CD4-positive, alpha-beta memory T cell (primary cell): ENCODE measurements at regions not wholly inside any gene's neighbourhood (a gene's known extent, or its start where the extent isn't known, plus 50 kb on each side); places are given as distances from the start of the nearest gene placed in this dataset.

ENCODE experiments used
- CTCF ChIA-PET: fragments of 350-600 bp; sonication (Branson Sonifier 250); formaldehyde crosslinking; loops from one replicate; lab custom pipeline; 2021; ENCODE audit warnings: inconsistent platforms; ENCODE audit not compliant: partially characterized antibody; lab: Charles Lee
- POLR2A ChIA-PET: fragments of 350-600 bp; sonication (Branson Sonifier 250); formaldehyde crosslinking; loops from one replicate; lab custom pipeline; 2021; ENCODE audit not compliant: partially characterized antibody; lab: Charles Lee
- DNase-seq, 5 donors: peaks; one replicate each; pipeline versions ENCODE4 v3.0.0 to v3.0.0-alpha.2; 2020 to 2022; ENCODE audit warnings: mixed read lengths in 1 of 5
- H3K27ac ChIP-seq: one replicate; pipeline ENCODE4 v1.7.0; 2013; ENCODE audit warnings: low read depth, low read length
- H3K27me3 ChIP-seq: 2 replicates; pipeline ENCODE4 v1.7.0; 2013; ENCODE audit warnings: mild to moderate bottlenecking, low read length, moderate library complexity; ENCODE audit not compliant: insufficient read depth
- H3K36me3 ChIP-seq: 2 replicates; pipeline ENCODE4 v1.7.0; 2013; ENCODE audit warnings: mild to moderate bottlenecking, low read length, moderate library complexity; ENCODE audit not compliant: insufficient read depth
- H3K4me1 ChIP-seq: 2 replicates; pipeline ENCODE4 v1.7.0; 2013; ENCODE audit warnings: mild to moderate bottlenecking, low read length, moderate library complexity; ENCODE audit not compliant: insufficient read depth
- H3K4me3 ChIP-seq, 2 donors: one replicate each; pipeline ENCODE4 v1.7.0; 2013; ENCODE audit warnings: low read length in 2 of 2, mild to moderate bottlenecking in 1 of 2
- H3K9me3 ChIP-seq, 2 donors: one replicate each; pipeline ENCODE4 v1.7.0; 2013; ENCODE audit warnings: low read length in 2 of 2, control low read depth in 1 of 2; ENCODE audit not compliant: control insufficient read depth in 1 of 2
- H3K27ac Mint-ChIP-seq, 7 donors: one replicate each; pipeline ENCODE4 v1.8.0; 2020 to 2021; ENCODE audit warnings: mixed read lengths in 7 of 7, mild to moderate bottlenecking in 6 of 7, inconsistent platforms in 3 of 7, moderate library complexity in 3 of 7
- H3K27me3 Mint-ChIP-seq, 2 donors: one replicate each; pipeline ENCODE4 v1.8.0; 2020 to 2021; ENCODE audit warnings: mixed read lengths in 2 of 2
- H3K36me3 Mint-ChIP-seq, 2 donors: one replicate each; pipeline ENCODE4 v1.8.0; 2020 to 2021; ENCODE audit warnings: mixed read lengths in 2 of 2, inconsistent platforms in 1 of 2, mild to moderate bottlenecking in 1 of 2
- H3K4me1 Mint-ChIP-seq, 4 donors: one replicate each; pipeline ENCODE4 v1.8.0; 2020 to 2021; ENCODE audit warnings: mixed read lengths in 4 of 4, mild to moderate bottlenecking in 1 of 4
- H3K4me3 Mint-ChIP-seq, 8 donors: one replicate each; pipeline ENCODE4 v1.8.0; 2020 to 2021; ENCODE audit warnings: mixed read lengths in 8 of 8, mild to moderate bottlenecking in 7 of 8, moderate library complexity in 6 of 8, inconsistent platforms in 3 of 8
- H3K9me3 Mint-ChIP-seq, 8 donors: one replicate each; pipeline ENCODE4 v1.8.0; 2020 to 2021; ENCODE audit warnings: mixed read lengths in 8 of 8, mild to moderate bottlenecking in 5 of 8, inconsistent platforms in 3 of 8, moderate library complexity in 1 of 8
- intact Hi-C: fragments of 100-400 bp; cut with micrococcal nuclease; formaldehyde crosslinking; loops from one replicate; pipeline ENCODE4 v1.15.1; 2023

DNA sequence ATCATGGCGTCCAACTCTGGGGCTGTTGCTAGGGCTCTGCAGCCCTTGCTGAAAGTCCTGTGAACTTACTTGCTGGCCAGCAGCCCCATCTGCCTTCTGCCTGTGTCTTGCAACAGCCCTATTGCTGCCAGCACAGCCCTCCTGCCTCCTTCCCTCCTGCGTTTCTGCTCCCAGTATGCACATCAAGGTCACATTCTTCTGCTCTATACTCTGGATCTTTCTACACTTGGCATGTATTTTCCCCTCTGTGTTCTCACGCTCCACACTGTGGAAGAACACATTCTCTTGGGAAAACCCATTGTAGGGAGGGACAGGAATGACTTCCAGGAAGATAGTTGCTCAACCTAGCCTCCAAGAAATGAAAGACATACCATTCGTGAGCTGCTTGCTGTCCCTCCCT, 80.9 kb upstream of the PHACTR2 start:
- POLR2A ChIA-PET = interaction anchor here (1.2 kb wide), 1 partner anchor 12 kb away, joined by 3 read pairs; no protein-coding TSS in a partner anchor
- Histone ChIP-seq H3K4me1 (peaks cover 24% of the 10 kb centered on the region), H3K27me3 (no peaks in the 10 kb centered on the region), H3K36me3 (no peaks in the 10 kb centered on the region), H3K27ac (no peak overlapping the region), H3K4me3 (no peak overlapping the region), H3K9me3 (no peaks in the 10 kb centered on the region)
- H3K27me3 Mint-ChIP-seq = no peaks in the 10 kb centered on the region
- H3K27ac Mint-ChIP-seq = peak overlapping the region; percentile 11 to 85 (median 58)
- peaks cover 0 to 8% of the 10 kb centered on the region in 2 donors for H3K36me3 Mint-ChIP-seq
- peak overlapping the region in 1 of 8 donors; percentile 27 for H3K4me3 Mint-ChIP-seq
- peaks cover 0 to 6% (median 0%) of the 10 kb centered on the region in 8 donors for H3K9me3 Mint-ChIP-seq
- intact Hi-C loops = no loop called here
- H3K4me1 Mint-ChIP-seq = peaks cover 44 to 74% (median 54%) of the 10 kb centered on the region in 4 donors
- CTCF ChIA-PET = no interaction called here
- DNase-seq = no peak

DNA sequence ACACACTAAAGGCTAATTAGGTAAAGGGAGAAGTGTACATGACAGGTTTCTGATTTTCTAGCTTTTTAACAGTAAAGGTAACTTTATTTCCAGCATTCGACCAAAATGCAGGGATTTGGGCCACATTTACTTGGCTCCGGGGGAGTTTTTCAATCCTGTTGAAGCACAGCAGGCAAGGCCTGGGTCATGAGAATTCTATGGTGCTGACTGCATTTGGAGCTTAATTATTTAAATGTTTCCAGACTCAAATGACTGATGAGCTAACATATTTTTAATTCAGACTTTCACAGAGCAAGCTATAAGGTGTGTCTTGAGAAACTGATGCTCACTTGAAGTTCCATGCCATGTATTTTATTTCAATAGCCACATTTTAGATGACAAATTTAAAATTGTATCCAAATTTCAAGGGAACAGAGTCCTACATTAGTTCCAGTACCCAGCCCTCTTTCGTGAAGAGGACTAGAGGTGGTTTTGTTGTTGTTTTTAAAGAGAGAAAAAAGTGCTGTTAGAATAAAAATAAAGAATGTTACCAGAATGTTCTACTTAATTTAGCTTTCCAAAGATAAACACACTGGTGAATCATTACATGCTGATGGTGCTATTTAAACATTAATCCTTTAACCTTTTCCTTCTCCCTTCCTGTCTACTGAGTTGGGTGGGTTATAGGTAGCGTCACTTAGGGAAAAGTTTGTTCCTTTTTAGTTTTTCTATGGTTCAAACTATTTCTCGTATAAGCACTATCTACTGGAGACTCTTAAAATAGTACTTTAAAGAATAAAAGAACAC, 82.3 kb upstream of the PHACTR2 start:
- Mint-ChIP-seq H3K4me1 (peaks cover 45 to 73% (median 49%) of the 10 kb centered on the region in 4 donors), H3K27me3 (no peaks in the 10 kb centered on the region), H3K4me3 (no peak overlapping the region), H3K9me3 (peaks cover 0 to 6% (median 0%) of the 10 kb centered on the region in 8 donors), H3K27ac (peak overlapping the region in 5 of 7 donors; percentile 22 to 79 (median 67)), H3K36me3 (peaks cover 2 to 13% of the 10 kb centered on the region in 2 donors)
- intact Hi-C loops = no loop called here
- DNase-seq = no peak
- CTCF ChIA-PET = interaction anchor here (0.7 to 1.5 kb wide), 4 partner anchors 8 to 82 kb away, joined by 3 to 6 read pairs (median 3); no protein-coding TSS in a partner anchor
- Histone ChIP-seq H3K9me3 (no peaks in the 10 kb centered on the region), H3K27ac (no peak overlapping the region), H3K36me3 (no peaks in the 10 kb centered on the region), H3K4me3 (no peak overlapping the region), H3K4me1 (peaks cover 24% of the 10 kb centered on the region), H3K27me3 (no peaks in the 10 kb centered on the region)
- POLR2A ChIA-PET = interaction anchor here (0.9 kb wide), 1 partner anchor 248 kb away, joined by 3 read pairs; no protein-coding TSS in a partner anchor

GRCh38 chr6:143594647-143595046, 83.1 kb upstream of the PHACTR2 start:
- H3K27me3 Mint-ChIP-seq = no peaks in the 10 kb centered on the region
- peak overlapping the region in 2 of 8 donors; percentile 1 to 16 for H3K4me3 Mint-ChIP-seq
- Histone ChIP-seq H3K4me3 (no peak overlapping the region), H3K4me1 (peaks cover 24% of the 10 kb centered on the region), H3K36me3 (no peaks in the 10 kb centered on the region), H3K27me3 (no peaks in the 10 kb centered on the region), H3K9me3 (no peaks in the 10 kb centered on the region), H3K27ac (no peak overlapping the region)
- CTCF ChIA-PET = interaction anchor here (0.7 to 1.5 kb wide), 4 partner anchors 9 to 81 kb away, joined by 3 to 6 read pairs (median 3); no protein-coding TSS in a partner anchor
- POLR2A ChIA-PET = interaction anchor here (0.9 kb wide), 1 partner anchor 249 kb away, joined by 3 read pairs; no protein-coding TSS in a partner anchor
- DNase-seq = peak in 3 of 5 donors; percentile 17 to 58 (median 19)
- peaks cover 6 to 14% of the 10 kb centered on the region in 2 donors for H3K36me3 Mint-ChIP-seq
- intact Hi-C loops = no loop called here
- peak overlapping the region in 6 of 7 donors; percentile 24 to 79 (median 66) for H3K27ac Mint-ChIP-seq
- H3K9me3 Mint-ChIP-seq = peaks cover 0 to 6% (median 0%) of the 10 kb centered on the region in 8 donors
- H3K4me1 Mint-ChIP-seq = peaks cover 45 to 66% (median 48%) of the 10 kb centered on the region in 4 donors

DNA sequence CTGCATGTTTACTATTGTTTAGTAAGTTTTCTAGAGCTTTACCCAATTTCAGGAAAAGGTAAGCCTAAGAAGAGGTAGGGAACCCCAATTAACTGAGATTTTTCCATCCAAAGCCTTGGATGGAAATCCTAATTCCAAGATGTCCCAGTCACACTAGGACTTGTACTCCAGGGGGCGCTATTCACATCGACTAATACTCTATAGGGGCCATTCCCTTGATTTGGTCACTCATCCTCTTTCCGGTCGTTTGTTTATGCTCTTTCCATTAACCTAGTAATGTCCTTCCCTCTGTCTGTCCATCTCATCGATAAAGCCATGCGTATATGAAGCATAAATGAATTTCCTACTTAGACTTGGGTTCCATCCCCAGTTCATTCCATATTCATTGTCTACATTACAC, 80.8 kb upstream of the FUCA2 start:
- no peaks in the 10 kb centered on the region for H3K27me3 Mint-ChIP-seq
- no peak overlapping the region for H3K27ac ChIP-seq
- DNase-seq = no peak
- intact Hi-C loops = no loop called here
- ChIA-PET CTCF (interaction anchor here (1.2 kb wide), 1 partner anchor 21 kb away, joined by 3 read pairs; no protein-coding TSS in a partner anchor), POLR2A (no interaction called here)
- no peaks in the 10 kb centered on the region for H3K9me3 ChIP-seq
- H3K4me3 ChIP-seq = no peak overlapping the region
- no peaks in the 10 kb centered on the region for H3K27me3 ChIP-seq
- no peaks in the 10 kb centered on the region for H3K36me3 ChIP-seq
- peaks cover 5% of the 10 kb centered on the region for H3K4me1 ChIP-seq
- H3K4me3 Mint-ChIP-seq = no peak overlapping the region
- H3K9me3 Mint-ChIP-seq = no peaks in the 10 kb centered on the region
- peak overlapping the region in 2 of 7 donors; percentile 11 to 31 for H3K27ac Mint-ChIP-seq
- peaks cover 8 to 20% of the 10 kb centered on the region in 2 donors for H3K36me3 Mint-ChIP-seq
- peaks cover 31 to 52% (median 37%) of the 10 kb centered on the region in 4 donors for H3K4me1 Mint-ChIP-seq

DNA sequence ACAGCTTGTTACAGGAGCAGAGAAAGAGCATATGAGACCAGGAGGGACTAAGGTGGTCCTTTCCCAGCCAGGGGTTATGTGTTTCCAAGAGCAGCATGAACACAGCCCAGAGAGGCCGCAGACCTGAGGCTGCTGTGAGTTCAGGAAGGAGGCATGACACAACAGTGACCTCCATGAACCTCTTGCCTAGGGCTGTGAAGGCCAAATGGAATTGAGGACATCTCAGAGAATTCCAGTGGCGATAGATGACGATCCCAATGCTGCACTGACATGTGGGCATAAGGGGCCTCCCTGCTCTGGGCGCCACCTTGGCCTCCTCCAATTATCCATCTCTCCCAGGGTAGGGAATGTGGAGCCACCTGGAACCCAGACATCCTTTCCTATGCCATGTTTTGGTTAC, 79.9 kb upstream of the FUCA2 start:
- no peak overlapping the region for H3K27ac ChIP-seq
- Mint-ChIP-seq H3K27ac (peak overlapping the region in 2 of 7 donors; percentile 55 to 72), H3K36me3 (peaks cover 8 to 21% of the 10 kb centered on the region in 2 donors), H3K4me1 (peaks cover 25 to 49% (median 31%) of the 10 kb centered on the region in 4 donors), H3K9me3 (no peaks in the 10 kb centered on the region), H3K27me3 (no peaks in the 10 kb centered on the region), H3K4me3 (no peak overlapping the region)
- H3K9me3 ChIP-seq = no peaks in the 10 kb centered on the region
- intact Hi-C loops = no loop called here
- CTCF ChIA-PET = interaction anchor here (0.6 kb wide), 1 partner anchor 1552 kb away, joined by 3 read pairs; no protein-coding TSS in a partner anchor
- no peak for DNase-seq
- H3K36me3 ChIP-seq = no peaks in the 10 kb centered on the region
- POLR2A ChIA-PET = no interaction called here
- no peaks in the 10 kb centered on the region for H3K4me1 ChIP-seq
- no peak overlapping the region for H3K4me3 ChIP-seq
- H3K27me3 ChIP-seq = no peaks in the 10 kb centered on the region

GRCh38 chr6:143589162-143589561, 77.6 kb upstream of the FUCA2 start:
- Histone ChIP-seq H3K9me3 (no peaks in the 10 kb centered on the region), H3K27me3 (no peaks in the 10 kb centered on the region), H3K4me1 (no peaks in the 10 kb centered on the region), H3K36me3 (no peaks in the 10 kb centered on the region), H3K4me3 (no peak overlapping the region), H3K27ac (no peak overlapping the region)
- H3K27me3 Mint-ChIP-seq = no peaks in the 10 kb centered on the region
- DNase-seq = no peak
- H3K27ac Mint-ChIP-seq = peak overlapping the region in 2 of 7 donors; percentile 33 to 72
- H3K9me3 Mint-ChIP-seq = no peaks in the 10 kb centered on the region
- H3K36me3 Mint-ChIP-seq = peaks cover 8 to 25% of the 10 kb centered on the region in 2 donors
- H3K4me1 Mint-ChIP-seq = peaks cover 19 to 53% (median 26%) of the 10 kb centered on the region in 4 donors
- CTCF ChIA-PET = interaction anchor here (0.9 to 1.0 kb wide), 2 partner anchors 14 to 47 kb away, joined by 3 read pairs; no protein-coding TSS in a partner anchor
- POLR2A ChIA-PET = no interaction called here
- H3K4me3 Mint-ChIP-seq = no peak overlapping the region
- intact Hi-C loops = no loop called here

DNA sequence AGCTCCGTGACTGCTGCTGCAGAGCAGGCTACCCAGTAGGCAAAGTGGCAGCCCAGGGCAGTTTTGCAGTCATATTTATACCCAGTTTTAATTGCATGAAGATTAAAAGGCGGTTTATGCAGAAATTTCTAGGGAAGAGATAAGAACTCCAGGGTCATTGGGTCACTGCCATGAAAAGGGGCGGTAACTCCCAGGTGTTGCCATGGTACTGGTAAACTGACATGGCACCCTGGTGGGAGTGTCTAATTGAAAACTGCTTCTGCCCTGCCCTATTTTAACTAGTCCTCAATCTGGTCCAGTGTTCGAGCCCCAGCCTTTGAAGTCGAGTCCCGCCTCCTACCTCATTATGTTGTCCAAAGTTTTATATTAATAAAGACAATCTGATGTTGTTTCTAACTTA, 75.0 kb upstream of the FUCA2 start:
- no peak overlapping the region for H3K4me3 Mint-ChIP-seq

More for the DNA sequence above, 75.0 kb upstream of the FUCA2 start:
- Histone ChIP-seq H3K27me3 (no peaks in the 10 kb centered on the region), H3K9me3 (no peaks in the 10 kb centered on the region), H3K27ac (no peak overlapping the region), H3K36me3 (no peaks in the 10 kb centered on the region), H3K4me3 (no peak overlapping the region), H3K4me1 (no peaks in the 10 kb centered on the region)
- intact Hi-C loops = no loop called here
- POLR2A ChIA-PET = no interaction called here
- Mint-ChIP-seq H3K9me3 (no peaks in the 10 kb centered on the region), H3K4me1 (peaks cover 17 to 34% (median 28%) of the 10 kb centered on the region in 4 donors), H3K36me3 (peaks cover 8 to 21% of the 10 kb centered on the region in 2 donors), H3K27me3 (no peaks in the 10 kb centered on the region), H3K27ac (peak overlapping the region in 1 of 7 donors; percentile 48)
- CTCF ChIA-PET = interaction anchor here (1.0 to 2.6 kb wide), 2 partner anchors 73 to 353 kb away, joined by 3 to 6 read pairs; no protein-coding TSS in a partner anchor
- DNase-seq = no peak
